GM19463 (cell line): ENCODE measurements at regions not wholly inside any gene's neighbourhood (a gene's known extent, or its start where the extent isn't known, plus 50 kb on each side); places are given as distances from the start of the nearest gene placed in this dataset.
"Not testable (repeated sequence)": the region's sequence is repeated elsewhere in the genome, so short reads cannot be mapped to it uniquely, and the experiment has no call there.

Experiments
- ATAC-seq: cut with Tn5 transposase; IDR thresholded peaks from one replicate; pipeline ENCODE4 v1.9.1; 2021; ENCODE audit warnings: mild to moderate bottlenecking, moderate library complexity; ENCODE audit not compliant: unreplicated experiment

DNA sequence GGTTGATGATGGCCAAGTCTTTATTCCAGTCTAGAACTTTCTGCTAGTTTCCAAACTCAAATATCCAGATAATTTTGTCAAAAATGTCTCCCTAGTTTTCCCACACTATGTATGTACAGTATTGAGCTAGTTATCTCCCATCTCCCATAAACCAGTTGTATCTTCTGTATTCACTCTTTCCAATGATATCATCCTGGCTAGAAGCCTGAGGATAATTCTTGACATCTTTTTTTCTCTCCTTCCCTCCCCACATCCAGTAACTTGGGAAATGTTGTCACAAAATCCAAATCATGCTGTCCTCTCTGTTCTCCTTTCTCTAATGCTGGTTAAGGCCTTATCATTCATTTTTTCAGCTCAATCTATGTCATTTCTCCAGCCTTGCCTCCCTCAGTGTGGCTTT is 553.8 kb upstream of the FANCL start:
- no peak for ATAC-seq

DNA sequence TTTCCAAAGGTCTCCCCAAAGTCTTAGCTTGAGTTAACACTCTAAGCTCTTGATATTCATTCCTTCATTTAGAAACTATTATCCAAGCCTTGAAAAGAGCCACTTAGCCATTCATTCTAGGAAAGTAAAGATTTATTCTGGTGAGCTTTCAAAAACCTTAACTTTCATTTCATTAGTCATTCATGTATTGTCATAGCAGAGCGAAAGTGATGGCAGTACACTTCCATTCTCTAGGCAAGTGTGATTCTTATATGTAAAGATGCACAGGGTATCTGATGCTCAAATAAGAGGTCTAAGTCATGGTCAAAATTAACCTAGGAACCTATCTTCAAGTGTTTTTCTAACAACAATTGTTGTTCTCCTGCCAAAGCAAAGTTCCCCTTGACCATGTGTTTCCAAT is 553.0 kb upstream of the FANCL start:
- ATAC-seq: no peak

DNA sequence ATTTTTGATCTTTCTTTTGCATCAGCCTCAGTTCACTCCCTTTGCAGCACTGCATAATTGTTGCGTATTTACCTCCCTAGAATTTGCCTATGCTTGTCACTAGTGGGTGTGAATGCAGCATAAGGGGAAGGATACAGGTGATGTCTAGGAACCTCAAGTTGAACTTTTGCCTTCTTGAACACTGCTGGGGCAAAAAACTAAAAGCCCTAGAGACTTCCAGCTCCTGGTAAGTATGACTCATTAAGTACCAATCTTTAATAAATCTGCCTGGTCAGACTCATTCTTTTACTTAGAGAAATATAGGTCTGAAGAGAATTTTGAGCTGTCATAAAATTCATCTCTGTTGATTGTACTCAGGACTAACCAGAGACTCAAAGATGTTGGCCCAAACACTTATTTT is 547.3 kb upstream of the FANCL start:
- ATAC-seq: peak; percentile 70

DNA sequence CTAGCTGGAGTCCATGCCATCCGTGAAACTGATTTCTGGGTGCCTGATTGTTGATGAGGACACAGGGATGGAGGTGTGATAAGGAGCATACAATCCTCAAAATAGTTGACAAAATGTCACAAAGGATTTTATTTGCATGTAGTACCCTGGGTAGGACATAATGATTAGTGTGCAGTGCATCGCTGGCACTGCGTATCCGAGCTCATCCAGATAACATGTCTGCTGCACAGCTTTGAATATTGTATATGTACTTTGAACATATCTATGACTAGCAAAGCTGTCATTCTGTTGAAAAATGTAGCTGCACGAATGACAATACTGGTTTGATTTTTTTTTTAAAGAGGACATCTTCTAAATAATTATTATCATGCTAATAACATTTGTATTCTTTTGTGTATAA is 529.7 kb upstream of the FANCL start:
- ATAC-seq: no peak

DNA sequence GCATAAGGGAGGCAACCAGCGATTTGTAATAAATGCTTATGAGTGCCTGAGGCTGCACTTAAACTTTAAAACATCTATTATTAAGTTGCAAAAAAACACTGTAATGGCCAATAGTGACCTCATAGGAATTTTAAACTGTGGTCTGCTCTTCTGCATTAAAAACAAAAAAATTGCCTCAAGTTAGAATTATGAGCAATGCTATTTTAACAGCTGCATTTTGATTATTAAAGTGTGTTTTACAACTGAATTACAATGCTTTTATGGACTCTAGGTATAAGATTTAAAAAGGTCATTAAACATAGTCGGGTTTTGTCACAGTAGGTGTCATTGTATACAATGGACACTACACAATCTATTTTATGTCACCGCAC is 528.7 kb upstream of the FANCL start:
- no peak for ATAC-seq

DNA sequence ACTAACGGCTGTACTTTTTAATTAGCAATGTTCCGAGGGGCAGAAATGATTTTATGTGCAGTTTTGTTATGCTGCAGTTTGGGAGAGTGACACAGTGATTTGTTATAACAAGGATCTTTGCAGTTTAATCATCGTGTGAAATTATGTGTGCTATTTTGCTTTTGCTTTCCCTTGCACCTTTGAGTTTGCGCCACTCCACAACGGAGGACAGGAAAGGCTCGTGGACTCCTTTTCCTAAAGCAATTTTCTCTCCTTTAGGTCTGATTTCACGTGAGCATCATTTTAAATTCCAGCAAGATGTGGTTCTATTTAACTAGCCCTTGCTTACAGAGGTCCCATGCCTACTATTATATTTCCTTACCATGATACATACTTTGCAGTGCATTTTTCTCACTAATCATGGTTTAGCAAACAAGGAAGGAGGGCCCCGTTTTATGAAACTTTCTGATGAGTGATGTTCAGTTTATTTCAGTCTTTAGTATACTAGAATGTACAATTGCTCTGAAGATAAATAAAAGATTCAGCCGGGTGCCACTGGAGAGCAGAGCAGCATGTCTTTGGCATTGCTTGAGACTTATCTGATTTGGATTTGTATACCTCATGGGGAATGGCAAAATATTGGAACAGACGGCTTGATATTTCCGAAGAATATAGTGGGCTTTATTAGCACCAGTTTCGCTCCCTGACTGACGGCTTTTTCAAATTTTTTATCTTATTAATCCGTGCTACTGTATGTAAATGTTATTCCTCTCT is 528.2 kb upstream of the FANCL start:
- no peak for ATAC-seq

DNA sequence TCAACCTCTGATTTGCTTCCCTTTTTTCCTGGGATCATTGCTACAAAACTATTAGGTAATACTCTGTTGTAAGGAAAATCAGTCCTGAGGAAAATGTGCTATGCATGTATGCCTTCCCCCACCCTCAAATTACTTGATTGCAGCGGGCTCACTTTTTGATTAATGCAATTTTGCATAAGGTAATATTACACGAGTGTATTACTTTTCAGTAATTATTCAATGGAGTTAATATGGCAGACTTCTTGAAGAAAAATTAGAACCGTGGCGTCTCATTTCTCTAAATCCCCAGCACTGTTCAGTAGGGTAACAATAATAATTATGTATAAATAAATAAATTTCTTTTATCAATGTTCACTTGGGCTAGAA is 527.6 kb upstream of the FANCL start:
- ATAC-seq: no peak

DNA sequence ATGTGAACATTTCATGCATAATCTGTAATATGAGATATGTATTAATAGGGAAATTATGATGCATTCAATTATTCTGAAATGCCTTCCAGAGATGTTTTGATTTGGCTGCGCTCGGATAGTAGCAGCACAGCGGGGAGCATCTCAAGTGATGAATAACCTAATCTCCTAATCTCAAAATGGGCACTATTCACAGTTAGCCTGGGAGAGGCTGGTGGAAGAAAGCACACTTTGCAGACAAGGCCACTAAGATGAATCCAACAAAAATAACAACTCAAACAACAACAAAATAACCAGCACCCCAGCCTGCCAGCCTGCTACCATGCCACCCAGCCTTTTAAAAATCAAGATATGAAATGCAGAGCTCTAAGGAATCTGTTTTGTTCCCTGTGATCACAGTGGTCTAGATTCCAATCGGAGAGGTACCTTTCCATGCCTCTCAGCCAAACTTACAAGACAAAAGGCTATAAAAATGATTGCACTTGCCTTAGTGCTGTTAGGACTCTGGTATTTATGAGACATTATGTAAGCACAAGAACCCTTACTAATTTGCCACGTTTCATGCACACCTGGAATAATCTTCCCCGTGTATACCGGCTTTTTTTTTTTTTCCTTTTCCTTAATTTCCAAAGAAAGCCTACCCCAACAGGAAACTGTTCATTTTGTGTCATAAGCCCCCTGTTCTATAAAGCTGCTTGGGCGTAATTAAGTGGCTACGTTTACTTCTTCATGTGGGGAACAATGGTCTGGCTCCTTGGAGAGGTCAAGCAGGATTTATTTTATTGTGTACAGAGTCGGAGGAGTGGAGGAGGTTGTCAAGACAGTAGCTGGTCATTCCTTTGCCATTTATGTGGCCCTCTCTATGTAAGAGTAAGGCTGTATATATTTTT is 526.9 kb upstream of the FANCL start:
- no peak for ATAC-seq

DNA sequence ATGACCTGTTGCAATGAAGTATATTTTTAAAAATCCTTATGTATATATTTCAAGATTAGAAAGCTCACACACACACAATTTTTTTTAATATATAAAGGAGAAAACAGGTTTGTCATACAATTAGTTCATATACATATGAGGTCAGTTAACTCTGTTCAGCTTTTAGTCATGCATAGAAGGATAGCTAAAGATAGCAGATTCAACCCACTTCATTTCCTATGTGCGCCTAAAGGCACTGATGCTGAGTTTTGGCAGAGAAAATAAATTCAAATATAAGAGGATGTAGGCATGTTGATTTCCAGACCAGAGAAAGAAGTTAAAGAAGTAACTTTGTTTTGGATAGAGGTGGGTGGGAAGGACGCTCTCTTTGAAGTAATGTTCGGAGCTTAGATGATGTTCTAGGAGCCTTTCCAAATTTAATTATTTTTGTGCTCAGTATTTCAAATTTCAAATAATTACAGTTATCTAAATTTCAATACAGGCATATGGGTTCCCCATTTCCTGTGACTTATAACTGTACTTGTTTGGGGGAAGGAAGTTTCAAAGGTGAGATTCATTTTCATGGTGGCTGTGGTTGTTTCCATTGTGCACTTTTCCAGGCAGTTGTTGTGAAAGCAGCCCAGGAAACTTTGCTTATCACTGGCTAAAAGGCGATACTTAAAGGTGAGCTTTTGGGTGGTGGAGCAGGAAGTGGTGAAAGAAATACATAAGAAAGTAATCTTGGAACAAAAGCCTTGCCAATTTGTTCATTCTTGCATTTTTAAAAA is 523.4 kb upstream of the FANCL start:
- no peak for ATAC-seq

DNA sequence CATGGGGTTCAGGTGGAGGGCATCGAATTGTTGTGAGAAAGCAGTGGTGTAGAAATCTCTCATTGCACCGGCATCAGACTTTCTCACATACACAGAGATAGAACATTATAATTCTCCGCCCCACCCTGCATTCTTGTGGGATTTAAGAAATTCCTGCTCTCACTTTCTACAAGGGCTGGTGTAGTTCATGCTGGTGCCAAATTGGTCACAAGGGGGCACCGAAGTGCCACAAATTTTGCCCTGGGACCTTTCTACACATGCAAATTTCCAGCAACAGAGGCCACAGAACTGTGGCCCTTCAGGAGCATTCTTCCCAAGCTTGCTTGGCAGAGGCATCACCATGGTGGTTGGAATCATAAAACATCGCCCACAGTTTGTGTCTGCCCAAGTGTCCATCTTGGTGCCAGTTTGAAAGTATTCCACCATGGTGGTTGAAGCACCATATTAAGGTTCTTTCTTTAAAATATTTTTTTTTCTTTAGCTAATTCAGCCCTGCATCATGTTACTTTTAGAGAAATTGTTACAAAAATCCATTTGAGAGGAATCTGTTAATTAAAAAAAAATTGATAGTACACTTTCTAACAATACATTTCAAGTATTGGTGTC is 521.2 kb upstream of the FANCL start:
- peak; percentile 86 for ATAC-seq

DNA sequence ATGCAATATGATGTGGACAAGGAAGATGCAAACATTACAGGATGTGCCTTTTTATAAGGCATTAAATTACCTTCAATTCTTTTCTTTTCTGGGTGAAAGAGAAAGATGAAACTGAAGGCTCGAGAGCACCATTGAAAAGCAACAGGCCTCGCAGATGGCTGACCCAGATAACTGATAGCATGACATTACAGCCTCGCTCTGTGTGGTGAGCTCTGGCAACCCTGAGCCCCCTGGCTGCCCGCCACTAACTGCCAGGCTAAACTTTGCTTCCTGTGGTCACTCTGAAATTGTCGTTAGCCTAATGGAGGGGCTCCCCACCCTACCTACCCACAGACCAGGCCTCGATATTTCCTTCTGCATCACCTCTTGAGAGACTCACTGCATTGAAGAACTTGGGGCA is 516.8 kb upstream of the FANCL start:
- no peak for ATAC-seq

DNA sequence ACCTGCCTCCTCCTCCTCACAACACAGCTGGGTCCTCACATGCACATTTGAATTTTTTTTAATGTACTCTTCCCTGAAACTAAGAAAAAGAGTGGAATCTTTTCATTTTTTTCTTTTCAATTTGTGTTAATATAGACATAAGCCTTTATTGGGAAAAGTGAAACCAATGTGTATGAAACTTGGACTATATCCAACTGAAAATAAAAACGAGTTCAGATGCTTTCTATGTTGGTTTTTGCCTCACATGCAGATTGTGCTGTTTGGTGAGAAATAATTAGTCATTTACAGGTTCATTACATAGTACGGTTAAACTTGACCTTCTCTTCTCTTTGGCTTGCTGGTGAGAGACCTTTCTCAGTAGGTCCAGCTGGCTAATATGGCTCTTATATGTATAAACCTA is 515.2 kb upstream of the FANCL start:
- no peak for ATAC-seq

DNA sequence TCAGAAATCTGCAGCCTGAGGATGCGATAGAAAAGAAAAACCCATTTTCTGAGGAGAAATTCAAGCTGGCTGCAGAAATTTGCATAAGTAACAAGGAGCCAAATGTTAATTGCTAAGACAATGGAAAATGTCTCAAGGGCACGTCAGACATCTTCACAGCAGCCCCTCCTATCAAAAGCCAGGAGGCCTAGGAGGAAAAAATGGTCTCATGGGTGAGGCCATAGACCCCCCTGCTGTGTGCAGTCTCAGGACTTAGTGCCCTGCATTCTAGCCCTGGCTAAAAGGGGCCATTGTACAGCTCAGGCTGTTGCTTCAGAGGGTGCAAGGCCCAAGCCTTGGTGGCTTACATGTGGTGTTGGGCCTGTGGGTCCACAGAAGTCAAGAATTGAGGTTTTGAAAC is 511.4 kb upstream of the FANCL start:
- not testable (repeated sequence) for ATAC-seq

DNA sequence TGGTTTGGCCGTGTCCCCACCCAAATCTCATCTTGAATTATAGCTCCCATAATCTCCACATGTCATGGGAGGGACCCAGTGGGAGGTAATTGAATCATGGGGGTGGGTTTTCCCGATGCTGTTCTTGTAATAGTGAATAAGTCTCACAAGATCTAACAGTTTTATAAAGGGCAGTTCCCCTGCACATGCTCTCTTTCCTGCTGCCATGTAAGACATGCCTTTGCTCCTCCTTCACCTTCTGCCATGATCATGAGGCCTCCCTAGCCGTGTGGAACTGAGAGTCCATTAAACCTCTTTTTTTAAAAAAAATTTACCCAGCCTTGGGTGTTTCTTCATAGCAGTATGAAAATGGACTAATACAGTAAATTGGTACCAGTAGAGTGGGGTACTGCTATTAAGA is 510.6 kb upstream of the FANCL start:
- ATAC-seq: not testable (repeated sequence)

DNA sequence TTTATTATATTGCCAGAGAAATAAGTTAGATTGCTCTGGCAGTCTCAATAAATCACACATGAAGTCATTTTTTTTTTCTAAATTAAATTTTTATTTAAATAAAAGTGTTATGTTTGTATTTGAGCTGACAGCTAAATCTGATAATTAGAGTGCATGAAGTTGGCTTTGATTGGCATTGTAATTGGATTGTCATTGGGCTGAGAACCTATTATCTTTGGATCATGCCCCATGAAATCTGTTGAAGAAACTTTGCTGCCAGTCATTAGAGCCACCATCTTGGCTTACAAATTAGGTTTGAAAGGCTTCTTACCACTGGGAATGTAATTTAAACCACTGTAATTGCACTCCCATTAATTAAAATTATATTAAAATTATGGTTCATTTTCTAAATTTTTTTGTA is 507.9 kb upstream of the FANCL start:
- no peak for ATAC-seq

DNA sequence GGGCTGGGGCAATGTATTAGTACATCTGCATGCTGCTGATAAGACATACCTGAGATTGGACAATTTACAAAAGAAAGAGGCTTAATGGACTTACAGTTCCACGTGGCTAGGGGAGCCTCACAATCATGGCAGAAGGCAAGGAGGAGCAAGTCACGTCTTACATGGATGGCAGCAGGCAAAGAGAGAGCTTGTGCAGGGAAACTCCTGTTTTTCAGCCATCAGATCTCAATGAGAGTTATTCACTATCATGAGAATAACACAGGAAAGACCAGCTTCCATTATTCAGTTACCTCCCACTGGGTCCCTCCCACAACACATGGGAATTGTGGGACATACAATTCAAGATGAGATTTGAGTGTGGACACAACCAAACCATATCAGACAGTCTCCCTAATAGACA is 504.2 kb upstream of the FANCL start:
- not testable (repeated sequence) for ATAC-seq

DNA sequence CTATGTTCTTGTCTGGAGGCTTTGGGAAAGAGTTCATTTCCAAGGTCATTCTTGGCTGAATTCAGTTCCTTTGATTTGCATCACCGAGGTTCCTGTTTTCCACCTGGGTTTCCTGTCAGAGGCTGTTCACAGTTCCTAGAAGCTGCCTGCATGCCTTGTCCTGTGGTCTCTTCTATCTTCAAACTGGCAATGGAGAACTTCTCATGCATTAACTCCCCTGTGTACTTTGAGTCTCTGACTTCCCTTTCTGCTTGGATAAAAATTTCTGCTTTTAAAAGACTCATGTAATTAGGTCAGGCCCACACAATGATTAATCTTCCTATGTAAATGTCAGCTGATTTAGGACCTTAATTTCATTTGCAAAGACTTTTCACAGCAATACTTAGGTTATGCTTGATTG is 499.3 kb upstream of the FANCL start:
- ATAC-seq: no peak

DNA sequence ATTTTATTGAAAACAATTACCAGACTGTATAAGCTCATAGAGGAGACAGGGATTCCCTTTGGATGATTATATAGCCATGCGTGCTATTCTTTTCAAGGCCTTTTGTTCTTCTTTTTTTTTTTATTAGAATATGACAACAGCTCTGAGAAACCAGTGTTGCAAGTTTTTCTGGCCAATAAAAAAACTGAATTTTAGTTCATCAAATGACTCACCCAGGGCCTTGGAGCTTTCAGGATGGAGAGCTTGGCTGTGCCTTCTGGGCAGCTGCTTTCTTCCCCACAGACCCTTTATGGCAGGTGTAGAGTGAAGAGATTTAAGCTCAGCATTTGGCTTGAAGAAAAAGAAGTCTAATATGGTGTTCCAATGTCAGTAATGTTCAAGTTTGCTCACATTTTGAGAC is 497.9 kb upstream of the FANCL start:
- no peak for ATAC-seq

DNA sequence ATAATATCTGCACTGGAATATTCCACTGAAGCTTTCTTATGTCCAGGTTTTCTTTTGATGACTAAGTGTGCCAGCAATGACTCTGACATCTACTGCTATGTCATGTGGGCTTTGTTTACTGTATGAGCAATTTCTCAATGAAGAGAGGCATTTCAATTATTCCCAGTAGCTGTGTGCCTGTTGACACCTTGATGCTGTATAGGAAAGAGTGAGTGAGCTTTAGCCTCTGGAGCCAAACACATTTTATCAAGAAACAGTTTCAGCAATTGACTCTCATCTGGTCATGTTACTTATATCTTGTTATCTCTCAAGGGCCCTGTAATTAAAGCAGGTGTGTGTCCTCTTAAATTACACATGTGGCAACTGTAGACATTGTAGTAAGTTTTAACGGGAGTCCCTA is 493.2 kb upstream of the FANCL start:
- ATAC-seq: no peak

DNA sequence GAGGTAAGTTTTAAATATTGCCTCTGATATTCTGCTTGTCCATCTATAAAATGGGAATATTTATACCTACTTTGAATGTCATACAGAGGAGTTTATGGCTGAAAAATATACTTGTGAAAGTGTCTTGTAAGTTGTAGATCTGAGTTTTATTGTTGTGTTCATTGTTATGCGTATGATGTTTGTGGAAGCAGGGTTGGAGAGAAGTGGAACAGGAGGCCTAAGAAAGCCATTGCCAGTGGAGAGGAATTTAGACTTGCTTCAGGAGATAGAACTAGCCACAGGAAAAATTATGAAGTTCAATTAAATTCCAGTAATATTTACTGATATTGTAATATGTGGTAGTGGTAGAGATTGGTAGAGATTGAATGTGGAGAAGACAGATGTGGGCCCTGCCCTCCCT is 491.9 kb upstream of the FANCL start:
- no peak for ATAC-seq

DNA sequence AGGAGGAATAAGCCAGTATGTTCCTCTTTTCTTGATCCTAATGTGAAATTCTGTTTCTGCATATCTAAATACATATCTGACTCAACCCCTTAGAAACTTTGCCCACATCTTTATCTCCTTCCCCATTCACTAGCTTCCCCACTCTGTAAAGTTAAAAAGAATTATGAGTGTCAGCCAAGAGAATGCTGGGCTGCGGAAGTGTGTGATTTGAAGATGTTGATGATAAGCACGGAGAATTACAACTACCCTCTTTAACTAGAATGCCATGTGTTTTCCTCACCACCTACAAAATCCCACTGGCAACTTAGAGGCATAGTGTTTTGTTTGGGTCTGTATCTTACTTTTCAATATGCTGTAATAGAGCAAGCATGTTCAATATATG is 490.4 kb upstream of the FANCL start:
- ATAC-seq: no peak
